ENCODE measurements at regions not wholly inside any gene's neighbourhood (a gene's known extent, or its start where the extent isn't known, plus 50 kb on each side); places are given as distances from the start of the nearest gene placed in this dataset.
"Not testable (repeated sequence)": the region's sequence is repeated elsewhere in the genome, so short reads cannot be mapped to it uniquely, and the experiment has no call there.

DNA sequence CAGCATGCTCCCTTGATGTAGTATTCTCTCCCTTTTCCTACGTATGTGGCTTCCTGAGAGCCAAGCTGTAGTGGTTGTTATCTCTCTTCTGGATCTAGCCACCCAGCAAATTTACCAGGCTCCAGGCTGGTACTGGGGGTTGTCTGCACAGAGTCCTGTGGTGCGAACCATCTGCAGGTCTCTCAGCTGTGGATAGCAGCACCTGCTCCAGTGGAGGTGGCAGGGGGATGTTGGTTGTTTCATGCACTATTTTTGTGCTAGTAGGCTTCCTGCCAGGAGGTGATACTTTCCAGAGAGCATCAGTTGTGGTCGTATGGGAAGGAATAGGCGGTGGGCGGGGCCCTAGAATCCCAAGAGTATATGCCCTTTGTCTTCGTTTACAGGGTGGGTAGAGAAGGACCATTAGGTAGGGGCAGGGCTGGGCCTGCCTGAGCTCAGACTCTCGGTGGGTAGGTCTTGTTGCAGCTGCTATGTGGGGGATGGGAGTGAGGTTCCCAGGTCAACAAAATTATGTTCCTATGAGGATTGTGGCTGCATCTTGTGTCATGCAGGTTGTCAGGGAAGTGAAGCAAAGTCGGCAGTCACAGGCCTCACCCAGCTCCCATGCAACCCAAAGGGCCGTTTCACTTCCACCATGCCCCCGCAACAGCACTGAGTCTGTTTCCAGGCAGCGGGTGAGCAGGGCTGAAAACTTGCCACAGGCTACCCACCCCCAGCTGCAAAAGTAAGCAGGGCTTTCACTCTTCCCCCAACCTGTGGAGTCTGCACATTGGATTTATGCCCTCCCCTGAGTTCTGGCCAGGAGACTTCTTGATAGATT is 1139.5 kb downstream of the BCL11A start:
- no peak for DNase-seq (ENCODE audit: low read depth in 2 of 3, low spot score in 2 of 3)

DNA sequence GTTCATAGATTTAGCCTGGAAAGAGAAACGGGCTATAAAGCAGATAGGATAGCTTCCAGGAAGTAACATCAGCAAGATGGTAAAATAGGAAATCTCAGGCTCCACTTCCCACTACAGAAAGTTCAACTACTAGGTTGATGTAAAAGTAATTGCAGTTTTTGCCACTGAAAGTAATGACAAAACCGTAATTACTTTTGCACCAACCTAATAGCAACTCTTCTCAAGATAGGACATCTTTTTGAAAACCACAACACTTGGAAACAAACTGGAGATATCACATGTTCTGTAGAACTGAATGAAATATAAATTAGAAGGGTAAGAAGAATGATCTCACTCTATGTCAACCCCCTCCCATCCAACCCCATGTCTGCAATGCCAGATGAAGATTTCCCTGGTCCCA is 1154.3 kb downstream of the BCL11A start:
- no peak for DNase-seq (ENCODE audit: low read depth in 2 of 3, low spot score in 2 of 3)

DNA sequence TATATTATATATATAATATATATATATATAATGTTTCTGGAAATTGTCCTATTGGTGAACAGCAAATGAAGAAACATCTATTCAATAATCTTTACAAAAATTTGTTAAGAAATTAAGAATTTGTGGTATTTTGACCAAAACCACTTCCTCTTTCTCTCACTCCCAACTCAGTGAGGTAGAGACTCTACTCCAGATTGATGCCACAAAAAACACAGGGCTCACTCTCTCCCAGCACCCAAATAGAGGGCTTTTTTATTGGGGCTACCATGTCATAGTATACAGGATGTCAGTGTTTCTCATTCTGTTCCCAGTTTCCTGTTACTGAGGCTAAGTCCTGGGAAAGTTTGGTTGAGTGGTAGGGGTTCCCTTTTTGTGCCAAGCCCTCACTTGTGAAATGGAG is 1155.4 kb downstream of the BCL11A start:
- DNase-seq (ENCODE audit: low read depth in 2 of 3, low spot score in 2 of 3) = peak in 2 of 3 donors; percentile 3 to 62

DNA sequence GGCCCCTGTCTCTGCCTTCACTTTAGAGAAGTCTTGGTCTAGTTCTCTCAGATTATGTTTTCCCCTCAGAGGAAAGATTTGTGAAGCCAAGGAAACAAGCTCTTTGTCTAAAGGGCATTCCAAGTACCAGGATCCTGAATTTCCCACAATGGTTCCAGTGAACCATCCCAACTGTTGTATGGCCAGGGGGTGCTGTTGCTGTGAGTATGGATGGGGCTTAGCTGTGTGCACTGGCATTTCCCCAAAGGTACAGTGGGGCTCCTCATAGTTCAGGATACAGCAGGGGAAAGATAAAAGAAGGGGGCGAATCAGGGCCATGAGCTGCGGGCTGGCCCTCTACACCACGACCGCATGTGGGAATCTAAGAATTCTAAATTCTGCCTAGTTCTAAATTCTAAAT is 1154.0 kb upstream of the FANCL start:
- DNase-seq (ENCODE audit: low read depth in 2 of 3, low spot score in 2 of 3) = no peak

DNA sequence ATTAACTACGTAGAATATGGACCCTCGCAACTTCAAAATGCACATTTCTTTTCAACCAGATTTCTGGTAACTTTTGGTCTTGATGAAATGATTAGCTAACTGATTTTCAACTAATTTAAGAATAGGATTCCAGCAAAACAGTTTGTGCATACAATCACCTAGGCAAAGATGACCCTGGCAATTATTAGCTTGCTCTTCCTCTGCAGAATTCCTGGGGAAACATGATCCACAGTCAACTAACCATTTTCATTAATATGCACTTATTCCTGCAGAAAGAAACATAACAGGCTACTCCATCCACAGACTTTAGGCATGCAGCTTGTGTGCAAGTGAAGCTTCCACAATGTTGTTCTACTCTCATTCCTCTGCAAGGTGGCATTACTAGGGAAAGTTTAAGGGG is 1150.8 kb upstream of the FANCL start:
- no peak for DNase-seq (ENCODE audit: low read depth in 2 of 3, low spot score in 2 of 3)

DNA sequence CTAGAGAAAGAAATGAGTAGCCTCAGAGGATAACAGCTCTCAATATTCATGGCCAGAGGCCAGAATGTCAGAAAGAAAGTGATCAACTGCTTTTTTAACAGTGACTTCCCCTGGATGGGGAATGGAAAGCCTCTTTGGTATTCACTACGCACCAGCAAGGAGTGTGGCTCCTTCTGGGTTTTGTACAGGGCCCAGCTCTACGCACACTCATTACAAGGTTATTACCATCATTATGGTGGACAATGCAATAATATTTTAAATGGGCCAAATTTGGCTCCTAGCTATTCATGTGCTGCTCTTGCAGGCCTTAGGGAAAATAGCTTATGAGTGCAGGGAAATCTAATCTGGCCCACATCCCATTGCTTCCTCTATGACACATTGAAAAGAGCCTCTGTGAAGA is 1149.5 kb upstream of the FANCL start:
- no peak for DNase-seq (ENCODE audit: low read depth in 2 of 3, low spot score in 2 of 3)

DNA sequence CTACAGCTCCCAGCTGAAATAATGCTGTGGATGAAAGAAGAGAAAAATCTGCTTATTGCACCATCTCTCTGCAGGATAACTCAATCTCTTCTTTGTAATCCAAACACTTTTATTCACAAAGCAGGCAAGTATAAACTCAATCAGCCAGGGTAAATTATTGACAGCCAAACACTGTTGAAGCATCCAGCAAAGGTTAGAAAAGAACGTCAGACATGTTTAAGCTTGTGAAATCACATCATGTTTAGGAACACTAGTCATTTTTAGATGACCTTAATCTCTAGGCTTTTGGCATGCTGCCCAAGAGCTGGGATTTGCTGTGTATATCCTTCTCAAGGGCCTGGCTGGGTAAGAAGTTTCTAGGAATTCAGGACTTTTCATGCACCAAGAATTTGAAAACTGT is 1148.1 kb upstream of the FANCL start:
- DNase-seq (ENCODE audit: low read depth in 2 of 3, low spot score in 2 of 3) = no peak

DNA sequence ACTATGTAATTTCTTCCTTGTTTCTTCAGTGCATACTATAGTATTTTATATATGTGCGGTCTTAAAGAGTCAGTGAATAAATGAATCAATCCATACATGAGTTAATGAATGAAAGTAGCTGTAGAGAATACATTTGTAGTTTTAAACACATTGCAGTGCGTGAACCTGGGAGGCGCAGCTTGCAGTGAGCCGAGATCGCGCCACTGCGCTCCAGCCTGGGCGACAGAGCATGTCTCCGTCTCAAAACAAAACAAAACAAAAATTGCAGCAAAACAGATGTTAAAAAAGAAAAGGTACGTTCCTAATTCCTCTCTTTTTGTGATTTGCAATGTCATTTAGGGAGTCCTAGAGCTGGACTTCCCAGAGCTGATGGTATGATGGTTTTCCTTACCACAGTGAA is 1144.8 kb upstream of the FANCL start:
- DNase-seq (ENCODE audit: low read depth in 2 of 3, low spot score in 2 of 3) = no peak

DNA sequence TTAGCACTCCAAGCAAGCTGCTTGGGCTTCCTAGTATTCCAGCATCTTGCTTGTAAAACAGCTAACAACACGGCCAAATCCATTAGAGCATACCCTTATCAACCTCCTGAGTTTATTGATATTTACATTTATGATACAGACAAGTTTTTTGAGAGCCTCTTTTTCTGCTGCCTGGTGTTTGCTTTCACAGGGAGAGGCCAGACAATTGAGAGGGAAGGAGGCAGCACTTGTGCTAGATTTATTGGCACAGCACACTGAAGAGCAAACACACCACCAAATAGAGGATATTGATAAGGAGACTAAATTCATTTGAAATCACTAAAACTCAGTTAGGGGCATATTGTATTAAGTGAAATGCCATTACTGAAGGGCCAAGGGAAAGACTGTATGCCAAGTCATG is 1142.3 kb upstream of the FANCL start:
- no peak for DNase-seq (ENCODE audit: low read depth in 2 of 3, low spot score in 2 of 3)

DNA sequence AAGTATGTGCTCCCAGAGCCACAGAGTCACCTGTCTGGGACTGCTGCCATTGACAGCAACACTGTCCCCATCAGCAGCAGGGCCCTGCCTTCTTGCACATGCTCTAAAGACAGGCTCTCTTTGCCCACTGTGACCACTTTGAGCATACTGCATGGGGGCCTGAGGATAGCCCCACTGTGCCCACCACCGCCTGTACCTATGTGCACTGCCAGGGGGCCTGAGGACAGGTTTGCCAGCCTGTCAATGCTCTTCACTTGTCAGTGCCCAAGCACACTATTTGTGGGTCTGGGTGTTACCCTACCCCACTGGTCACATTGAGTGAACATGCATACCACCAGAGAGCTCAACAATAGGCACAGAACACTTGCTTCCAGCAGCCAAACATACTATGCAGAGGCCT is 1137.0 kb upstream of the FANCL start:
- DNase-seq (ENCODE audit: low read depth in 2 of 3, low spot score in 2 of 3) = no peak

DNA sequence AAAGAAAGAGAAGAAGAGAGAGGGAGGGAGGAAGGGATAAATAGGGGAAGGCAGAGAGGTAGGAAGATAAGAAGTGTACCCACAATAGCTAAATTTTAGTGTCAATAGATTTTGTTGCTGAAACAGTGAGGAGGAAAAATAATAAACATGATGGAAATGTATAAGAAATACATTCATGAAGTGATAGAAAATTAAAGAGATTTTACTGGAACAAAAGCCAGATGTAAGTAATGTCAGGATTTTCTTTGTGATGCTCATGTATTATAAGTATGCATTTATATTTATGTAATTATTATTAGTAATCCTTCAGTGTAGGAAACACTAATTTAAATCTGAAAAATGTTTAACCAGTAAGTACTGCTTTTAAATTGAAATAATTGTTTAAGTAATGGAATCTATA is 1125.2 kb upstream of the FANCL start:
- no peak for DNase-seq (ENCODE audit: low read depth in 2 of 3, low spot score in 2 of 3)

DNA sequence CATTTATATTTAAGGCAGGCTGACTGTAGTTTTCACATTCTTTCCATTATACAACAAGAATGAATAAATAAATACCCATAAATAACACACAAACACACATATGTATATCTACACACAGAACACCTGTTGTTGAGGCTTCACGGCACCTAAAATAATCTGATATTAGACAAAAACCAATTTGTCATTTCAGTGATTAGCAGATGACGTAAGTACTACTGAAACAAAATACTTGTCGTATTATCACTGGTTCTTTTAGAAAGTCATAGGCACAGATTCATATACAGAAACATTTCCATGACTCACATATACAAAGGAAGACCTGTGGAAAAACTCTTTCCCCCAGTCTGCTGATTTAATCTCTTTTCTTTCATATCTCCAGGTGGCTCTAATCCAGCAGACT is 1113.4 kb upstream of the FANCL start:
- DNase-seq (ENCODE audit: low read depth in 2 of 3, low spot score in 2 of 3) = no peak

DNA sequence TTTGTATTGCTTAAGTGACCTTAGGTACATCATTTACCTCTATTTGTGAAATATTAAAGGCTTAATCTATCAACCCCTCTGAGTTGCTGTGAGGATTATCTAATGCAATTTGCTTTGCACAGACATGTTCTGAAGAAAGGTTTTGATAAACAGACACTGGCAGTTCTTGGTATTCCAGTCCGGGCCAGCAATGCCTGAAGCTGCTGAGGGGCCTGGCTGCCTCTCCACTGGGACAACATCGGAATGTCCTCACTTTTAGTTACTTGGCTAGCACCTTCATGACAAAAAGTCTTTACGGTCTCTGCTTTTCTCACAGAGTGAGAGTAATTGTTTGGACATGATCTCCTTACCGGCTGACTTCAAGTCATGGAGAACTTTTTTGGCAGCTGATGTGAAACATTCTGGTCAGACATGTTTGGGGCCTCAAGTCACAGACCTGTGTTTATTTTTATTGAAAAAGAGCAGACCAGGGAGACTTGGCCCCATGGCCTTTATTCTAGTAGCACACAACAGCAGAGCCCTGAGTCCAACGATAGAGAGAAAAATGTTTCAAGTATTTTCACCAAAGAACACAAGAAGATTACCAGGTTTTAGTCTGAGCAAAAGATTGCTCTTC is 1112.3 kb upstream of the FANCL start:
- DNase-seq (ENCODE audit: low read depth in 2 of 3, low spot score in 2 of 3) = no peak

DNA sequence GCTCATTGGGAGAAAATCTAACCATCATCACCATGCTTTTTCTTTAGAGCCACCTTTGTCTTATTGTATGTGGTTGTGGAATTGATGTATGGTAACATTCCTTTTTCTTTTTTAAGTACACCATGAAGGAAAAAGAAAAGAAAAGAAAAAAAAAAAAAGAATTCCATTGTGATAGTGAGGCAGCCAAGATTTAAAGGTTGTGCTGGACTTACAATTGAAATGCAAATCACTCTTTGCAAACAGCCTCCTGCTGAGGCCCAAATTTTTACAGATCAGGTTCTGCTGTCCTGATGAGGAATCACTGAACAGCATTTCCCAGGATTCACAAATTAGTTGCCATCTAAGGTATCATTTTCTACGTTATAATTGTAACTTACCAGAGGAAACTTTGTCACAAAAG is 1101.0 kb upstream of the FANCL start:
- no peak for DNase-seq (ENCODE audit: low read depth in 2 of 3, low spot score in 2 of 3)

DNA sequence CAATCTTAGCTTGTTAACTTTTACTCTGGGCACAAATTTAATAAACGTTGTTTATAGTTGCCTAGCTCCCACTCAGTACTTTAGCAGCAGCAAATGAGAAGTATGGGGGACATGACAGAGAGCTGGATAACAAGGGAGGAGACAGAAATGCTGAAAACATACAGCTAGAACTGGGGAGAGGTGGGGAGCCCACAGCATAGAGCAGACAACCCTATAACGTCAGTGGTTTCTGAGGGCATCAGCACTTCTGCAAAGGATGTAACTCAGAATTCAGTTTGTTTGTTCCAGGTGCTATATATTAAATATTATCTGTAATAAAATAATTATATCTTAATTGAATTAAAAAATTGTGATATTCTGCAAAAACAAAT is 1098.7 kb upstream of the FANCL start:
- no peak for DNase-seq (ENCODE audit: low read depth in 2 of 3, low spot score in 2 of 3)

DNA sequence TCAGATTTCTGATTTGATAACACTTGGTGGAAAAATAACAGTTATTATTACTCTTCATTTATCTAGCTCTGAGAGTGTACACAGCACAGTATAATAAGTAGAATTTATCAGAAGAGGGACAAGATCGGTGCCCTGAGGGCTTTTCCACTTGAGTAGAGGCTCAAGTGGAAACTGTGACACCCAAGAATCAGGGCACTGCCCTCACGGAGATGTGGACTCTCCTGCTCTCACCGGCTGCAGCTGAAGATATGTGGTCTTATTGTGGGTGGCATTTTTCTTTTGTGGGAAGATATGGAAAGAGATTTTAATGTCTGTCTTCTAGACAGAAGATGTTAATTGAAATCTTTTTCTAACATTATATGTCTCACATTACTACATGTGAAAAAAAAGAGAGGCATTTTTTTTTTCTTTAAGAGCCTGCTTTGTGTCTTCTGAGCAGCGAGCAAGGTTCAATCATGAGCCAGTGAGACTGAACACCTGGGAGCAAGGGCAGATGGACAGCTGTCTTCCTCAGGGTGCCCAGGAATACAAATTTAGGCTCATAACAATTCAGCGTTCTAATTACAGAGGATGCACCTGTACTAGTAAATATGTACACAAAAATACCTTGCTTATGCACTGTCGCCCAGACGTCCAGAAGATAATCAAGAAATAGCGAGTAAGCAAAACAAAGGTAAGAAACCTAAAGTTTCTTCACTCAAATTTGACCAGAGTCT is 1098.2 kb upstream of the FANCL start:
- no peak for DNase-seq (ENCODE audit: low read depth in 2 of 3, low spot score in 2 of 3)

DNA sequence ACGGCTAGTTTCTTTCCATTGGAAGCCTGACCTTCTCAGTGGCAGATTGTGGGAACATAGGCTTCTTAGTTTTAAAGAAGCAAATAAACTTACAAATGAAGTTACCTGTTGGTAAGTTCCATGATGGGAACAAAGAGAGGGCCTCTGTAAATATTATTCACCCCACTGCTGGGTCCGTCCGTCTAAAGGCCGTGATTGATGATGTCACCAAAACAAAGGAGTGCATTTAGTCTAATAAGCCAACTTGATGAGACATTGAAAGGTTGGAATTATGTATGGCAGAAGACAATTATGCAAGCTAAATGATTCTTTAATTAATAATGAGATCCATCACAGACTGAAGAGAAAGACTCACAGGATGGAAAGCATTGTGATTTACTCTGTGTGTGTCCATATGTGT is 1091.9 kb upstream of the FANCL start:
- no peak for DNase-seq (ENCODE audit: low read depth in 2 of 3, low spot score in 2 of 3)

DNA sequence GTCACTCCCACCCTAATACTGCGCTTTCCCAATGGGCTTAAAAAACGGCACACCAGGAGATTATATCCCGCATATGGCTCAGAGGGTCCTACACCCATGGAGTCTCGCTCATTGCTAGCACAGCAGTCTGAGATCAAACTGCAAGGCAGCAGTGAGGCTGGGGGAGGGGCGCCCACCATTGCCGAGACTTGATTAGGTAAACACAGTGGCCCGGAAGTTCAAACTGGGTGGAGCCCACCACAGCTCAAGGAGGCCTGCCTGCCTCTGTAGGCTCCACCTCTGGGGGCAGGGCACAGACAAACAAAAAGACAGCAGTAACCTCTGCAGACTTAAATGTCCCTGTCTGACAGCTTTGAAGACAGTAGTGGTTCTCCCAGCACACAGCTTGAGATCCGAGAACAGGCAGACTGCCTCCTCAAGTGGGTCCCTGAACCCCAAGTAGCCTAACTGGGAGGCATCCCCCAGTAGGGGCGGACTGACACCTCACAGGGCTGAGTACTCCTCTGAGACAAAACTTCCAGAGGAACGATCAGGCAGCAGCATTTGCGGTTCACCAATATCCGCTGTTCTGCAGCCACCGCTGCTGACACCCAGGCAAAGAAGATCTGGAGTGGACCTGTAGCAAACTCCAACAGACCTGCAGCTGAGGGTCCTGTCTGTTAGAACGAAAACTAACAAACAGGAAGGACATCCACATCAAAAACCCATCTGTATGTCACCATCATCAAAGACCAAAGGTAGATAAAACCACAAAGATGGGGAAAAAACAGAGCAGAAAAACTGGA is 1085.6 kb upstream of the FANCL start:
- not testable (repeated sequence) for DNase-seq (ENCODE audit: low read depth in 2 of 3, low spot score in 2 of 3)

DNA sequence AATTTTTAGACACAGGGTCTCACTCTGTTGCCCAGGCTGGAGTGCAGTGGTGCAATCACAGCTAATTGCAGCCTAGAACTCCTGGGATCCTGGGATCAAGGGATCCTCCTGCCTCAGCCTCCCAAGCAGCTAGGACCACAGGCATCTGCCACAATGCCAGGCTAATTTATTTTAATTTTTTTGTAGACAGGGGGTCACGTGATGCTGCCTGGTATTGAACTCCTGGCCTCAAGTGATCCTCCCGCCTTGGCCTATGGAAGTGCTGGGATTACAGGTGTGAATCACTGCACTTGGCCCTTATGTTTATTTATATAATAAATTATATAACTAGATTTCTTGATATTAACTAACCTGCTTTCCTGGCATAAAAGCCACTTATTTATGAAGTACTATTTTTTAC is 1081.7 kb upstream of the FANCL start:
- DNase-seq (ENCODE audit: low read depth in 2 of 3, low spot score in 2 of 3) = no peak

DNA sequence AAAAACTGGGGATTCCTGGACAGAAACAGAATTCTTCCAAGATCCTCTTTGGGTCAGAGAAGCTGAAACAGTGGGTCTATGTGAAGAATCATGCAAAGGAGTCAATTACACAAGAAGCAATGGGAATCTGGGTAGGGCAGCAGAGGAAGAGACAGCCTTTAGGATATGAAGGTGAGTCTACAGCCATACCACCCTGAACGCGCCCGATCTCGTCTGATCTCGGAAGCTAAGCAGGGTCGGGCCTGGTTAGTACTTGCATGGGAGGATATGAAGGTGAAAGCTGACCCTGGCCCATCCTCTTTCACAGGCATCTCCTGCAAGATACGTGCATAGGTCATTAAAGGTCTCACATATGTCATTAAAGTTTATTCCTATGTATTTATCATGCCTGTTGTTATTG is 1080.9 kb upstream of the FANCL start:
- DNase-seq (ENCODE audit: low read depth in 2 of 3, low spot score in 2 of 3) = no peak

DNA sequence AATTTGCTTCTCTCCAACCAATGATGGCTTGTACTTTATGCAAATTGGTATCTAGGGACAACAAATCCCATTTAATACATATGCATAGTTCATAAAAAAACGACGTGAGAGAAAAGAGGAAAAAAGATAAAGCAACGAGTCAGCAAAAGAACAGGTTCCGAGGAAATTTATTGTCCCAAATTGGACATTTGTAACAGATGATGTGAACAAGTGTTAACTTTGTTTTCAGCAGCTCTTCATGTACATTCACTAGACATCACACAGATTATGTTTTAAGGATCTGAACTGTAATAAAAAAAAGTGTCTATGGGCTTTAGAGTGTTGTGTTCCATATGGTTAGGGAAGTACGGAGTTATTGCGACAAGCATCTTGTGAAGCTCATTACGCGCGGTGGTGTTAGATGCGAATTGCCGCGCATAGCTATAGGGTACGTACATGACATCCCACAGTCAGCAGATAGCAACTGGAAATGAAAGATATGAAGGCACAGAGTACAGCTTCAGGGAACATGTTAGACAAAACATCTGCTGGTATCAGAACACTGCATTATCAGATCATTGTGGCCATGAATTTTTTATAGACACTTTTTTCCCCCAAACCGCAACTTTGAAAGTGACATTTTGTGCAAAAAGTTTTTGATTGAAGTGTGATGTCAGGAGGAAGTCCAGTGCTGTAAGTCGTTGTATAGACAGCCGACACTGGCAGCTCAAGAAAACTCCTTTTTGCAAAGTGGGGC is 1073.1 kb upstream of the FANCL start:
- DNase-seq (ENCODE audit: low read depth in 2 of 3, low spot score in 2 of 3) = peak in 1 of 3 donors; percentile 31
